GM12878 (cell line): ENCODE measurements at regions not wholly inside any gene's neighbourhood (a gene's known extent, or its start where the extent isn't known, plus 50 kb on each side); places are given as distances from the start of the nearest gene placed in this dataset.

Source experiments
- CEBPZ ChIP-seq: fragments of 150-350 bp; IDR thresholded peaks from 2 replicates; pipeline ENCODE4 v1.6.1; 2016; ENCODE audit warnings: low read depth, low read length
- CHD1 ChIP-seq: IDR thresholded peaks from 2 replicates; pipeline ENCODE4 v1.6.1; 2012; ENCODE audit warnings: low read depth, low read length, improper control_type of control experiment
- CTCF ChIP-seq, 3 experiments: IDR thresholded peaks in 2 of 3; conservative IDR thresholded peaks in 1 of 3; 2 replicates each; pipeline ENCODE4 v1.5.1; 2011; ENCODE audit warnings: low read depth in 3 of 3, low read length in 3 of 3, mild to moderate bottlenecking in 3 of 3, control low read depth in 2 of 3, moderate library complexity in 2 of 3, inconsistent platforms in 1 of 3, mixed read lengths in 1 of 3; ENCODE audit not compliant: control insufficient read depth in 2 of 3, insufficient read depth in 1 of 3; ENCODE audit errors: extremely low read depth in 1 of 3
- IRF3 ChIP-seq: fragments of 450-650 bp; IDR thresholded peaks from 2 replicates; pipeline ENCODE4 v1.6.1; 2014; ENCODE audit warnings: mild to moderate bottlenecking
- MAX ChIP-seq: IDR thresholded peaks from 2 replicates; pipeline ENCODE4 v1.6.1; 2012; ENCODE audit warnings: low read depth, low read length, improper control_type of control experiment
- NFIC ChIP-seq: IDR thresholded peaks from 2 replicates; pipeline ENCODE4 v1.6.1; 2012; ENCODE audit warnings: low read depth, mild to moderate bottlenecking, inconsistent platforms, low read length, moderate library complexity
- NFYB ChIP-seq: IDR thresholded peaks from 2 replicates; pipeline ENCODE4 v1.6.1; 2011; ENCODE audit warnings: low read depth, mild to moderate bottlenecking, low read length, improper control_type of control experiment, moderate library complexity; ENCODE audit not compliant: insufficient read depth
- POLR2A ChIP-seq: IDR thresholded peaks from 2 replicates; pipeline ENCODE4 v1.6.1; 2011; ENCODE audit warnings: low read depth, mild to moderate bottlenecking, low read length
- RAD51 ChIP-seq: fragments of 450-650 bp; IDR thresholded peaks from 2 replicates; pipeline ENCODE4 v1.6.1; 2016; ENCODE audit warnings: moderate library complexity, mild to moderate bottlenecking, inconsistent platforms
- RFX5 ChIP-seq: IDR thresholded peaks from 2 replicates; pipeline ENCODE4 v1.6.1; 2011; ENCODE audit warnings: low read depth, low read length, improper control_type of control experiment

GRCh38 chr19:30955112-30956104, 393.8 kb downstream of the TSHZ3 start:
- TF ChIP-seq CTCF (IDR thresholded peaks at IDR 0.05 in 2 of 3, conservative IDR thresholded peaks at IDR 0.05 in 1 of 3; ENCODE audit: control insufficient read depth in 2 of 3, extremely low read depth in 1 of 3, insufficient read depth in 1 of 3, low read depth in 3 of 3, low read length in 3 of 3) (no peak), CEBPZ (no peak), NFYB (no peak), IRF3 (no peak), MAX (no peak), RFX5 (no peak), NFIC (no peak), CHD1 (no peak), POLR2A (no peak), RAD51 (no peak)
